ENCODE measurements at regions not wholly inside any gene's neighbourhood (a gene's known extent, or its start where the extent isn't known, plus 50 kb on each side); places are given as distances from the start of the nearest gene placed in this dataset.
A peak's percentile ranks its signal among the peaks of the same experiment; 100 is the strongest.

DNA sequence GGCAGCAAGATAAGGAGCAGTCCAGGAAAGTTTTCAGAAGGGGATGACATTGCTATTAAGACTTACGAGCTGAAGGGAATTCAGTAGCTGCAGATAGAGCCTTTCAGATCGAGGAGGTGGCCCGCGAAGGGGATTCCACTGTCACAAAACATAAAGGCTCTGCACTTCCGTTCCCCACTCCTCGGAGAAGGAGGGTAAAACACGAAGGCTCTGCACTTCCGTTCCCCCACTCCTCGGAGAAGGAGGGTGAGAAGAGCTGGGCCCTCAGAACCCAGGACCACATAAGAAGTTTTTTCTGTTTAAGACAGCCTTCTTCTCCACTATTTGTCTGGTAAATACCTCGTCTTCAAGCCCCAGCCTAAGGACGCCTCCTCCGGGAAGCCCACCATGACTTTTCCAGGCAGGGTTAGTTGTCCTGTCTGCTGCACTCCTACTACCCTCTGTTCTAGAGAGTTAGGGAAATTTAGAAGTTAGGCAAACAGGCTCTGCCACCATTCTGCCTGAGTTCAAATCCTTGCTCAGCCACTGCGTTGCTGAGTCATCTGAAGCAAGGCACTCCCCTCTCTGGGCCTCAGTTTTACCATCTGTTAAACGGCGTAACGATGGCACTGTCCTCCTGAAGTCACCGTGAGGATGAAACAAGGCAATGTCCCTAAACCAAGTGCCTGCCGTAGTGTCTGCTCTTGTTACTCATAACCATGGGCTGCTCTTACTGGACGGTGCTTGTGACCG lies 134.1 kb upstream of the HES1 start:
- Histone ChIP-seq H3K4me3 (no peak overlapping the region), H3K27me3 (no peaks in the 10 kb centered on the region), H3K9me3 (no peaks in the 10 kb centered on the region), H3K4me1 (peaks cover 0 to 6% of the 10 kb centered on the region in 2 donors), H3K27ac (peak overlapping the region in 1 of 2 donors; percentile 81), H3K36me3 (no peaks in the 10 kb centered on the region)
- no peak for TF ChIP-seq POLR2AphosphoS5 (IDR thresholded peaks at IDR 0.05)
- TF ChIP-seq, protein P1, sequence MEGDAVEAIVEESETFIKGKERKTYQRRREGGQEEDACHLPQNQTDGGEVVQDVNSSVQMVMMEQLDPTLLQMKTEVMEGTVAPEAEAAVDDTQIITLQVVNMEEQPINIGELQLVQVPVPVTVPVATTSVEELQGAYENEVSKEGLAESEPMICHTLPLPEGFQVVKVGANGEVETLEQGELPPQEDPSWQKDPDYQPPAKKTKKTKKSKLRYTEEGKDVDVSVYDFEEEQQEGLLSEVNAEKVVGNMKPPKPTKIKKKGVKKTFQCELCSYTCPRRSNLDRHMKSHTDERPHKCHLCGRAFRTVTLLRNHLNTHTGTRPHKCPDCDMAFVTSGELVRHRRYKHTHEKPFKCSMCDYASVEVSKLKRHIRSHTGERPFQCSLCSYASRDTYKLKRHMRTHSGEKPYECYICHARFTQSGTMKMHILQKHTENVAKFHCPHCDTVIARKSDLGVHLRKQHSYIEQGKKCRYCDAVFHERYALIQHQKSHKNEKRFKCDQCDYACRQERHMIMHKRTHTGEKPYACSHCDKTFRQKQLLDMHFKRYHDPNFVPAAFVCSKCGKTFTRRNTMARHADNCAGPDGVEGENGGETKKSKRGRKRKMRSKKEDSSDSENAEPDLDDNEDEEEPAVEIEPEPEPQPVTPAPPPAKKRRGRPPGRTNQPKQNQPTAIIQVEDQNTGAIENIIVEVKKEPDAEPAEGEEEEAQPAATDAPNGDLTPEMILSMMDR (IDR thresholded peaks at IDR 0.05) = no peak
- intact Hi-C loops (cut with DNase I; ENCODE audit: low total_unique reads) = no loop called here
- DNase-seq (ENCODE audit: low spot score in 2 of 2) = no peak

DNA sequence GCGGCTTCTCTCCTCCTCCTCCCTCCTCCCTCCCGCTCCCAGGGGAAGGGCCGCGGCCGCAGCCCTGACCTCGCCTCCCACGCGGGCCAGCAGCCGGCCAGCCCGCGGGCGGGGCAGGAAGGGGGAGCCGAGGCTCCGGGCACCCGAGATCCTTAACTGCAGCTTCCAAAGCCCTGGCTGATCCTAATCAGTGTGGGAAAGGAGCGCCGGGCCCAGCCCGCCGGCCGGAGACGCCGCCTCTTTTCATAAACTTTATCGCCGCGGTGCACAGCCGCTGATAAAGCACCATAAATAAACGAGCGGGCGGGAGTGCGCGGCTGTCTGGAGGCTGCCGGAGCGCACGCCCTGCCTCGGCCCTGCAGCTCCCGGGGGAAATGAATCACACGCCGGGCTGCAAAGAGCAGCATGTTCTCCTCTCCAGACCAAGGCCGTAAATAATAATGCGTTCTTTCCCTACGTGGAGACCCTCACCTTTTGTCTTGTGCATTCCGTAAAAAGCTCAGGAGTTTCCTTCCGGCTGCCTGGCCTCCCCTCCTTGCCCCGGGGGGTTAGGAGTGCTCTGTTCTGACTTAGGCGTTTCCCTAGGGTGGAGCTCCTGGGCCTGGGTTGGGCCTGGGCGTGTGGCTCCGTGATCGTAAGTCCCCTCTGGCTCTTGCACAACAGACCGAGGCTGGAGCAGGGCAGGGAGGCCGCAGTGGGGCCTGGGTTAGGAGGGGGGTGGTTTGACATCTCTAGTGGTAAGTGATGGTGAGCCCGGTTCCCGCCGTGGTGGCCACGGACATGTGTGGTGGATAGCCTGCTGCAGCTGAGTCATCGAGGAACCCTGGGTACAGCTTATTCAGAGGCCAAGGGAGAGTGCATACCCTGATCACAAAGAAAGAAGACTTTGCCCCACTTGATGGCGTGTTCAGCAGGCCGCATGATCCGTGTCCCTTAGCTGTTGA lies 132.6 kb upstream of the HES1 start:
- DNase-seq (ENCODE audit: low spot score in 2 of 2) = peak; percentile 62 to 74
- peaks cover 0 to 6% of the 10 kb centered on the region in 2 donors for H3K4me1 ChIP-seq
- H3K9me3 ChIP-seq = no peaks in the 10 kb centered on the region
- H3K27me3 ChIP-seq = no peaks in the 10 kb centered on the region
- H3K27ac ChIP-seq = peak overlapping the region; percentile 81 to 87
- H3K36me3 ChIP-seq = no peaks in the 10 kb centered on the region
- peak overlapping the region; percentile 28 to 65 (median 51) for H3K4me3 ChIP-seq
- intact Hi-C loops (cut with DNase I; ENCODE audit: low total_unique reads) = no loop called here
- TF ChIP-seq POLR2AphosphoS5 (IDR thresholded peaks at IDR 0.05) = peak; percentile 28 to 87 (median 74)
- TF ChIP-seq, protein P1 (IDR thresholded peaks at IDR 0.05) = no peak

DNA sequence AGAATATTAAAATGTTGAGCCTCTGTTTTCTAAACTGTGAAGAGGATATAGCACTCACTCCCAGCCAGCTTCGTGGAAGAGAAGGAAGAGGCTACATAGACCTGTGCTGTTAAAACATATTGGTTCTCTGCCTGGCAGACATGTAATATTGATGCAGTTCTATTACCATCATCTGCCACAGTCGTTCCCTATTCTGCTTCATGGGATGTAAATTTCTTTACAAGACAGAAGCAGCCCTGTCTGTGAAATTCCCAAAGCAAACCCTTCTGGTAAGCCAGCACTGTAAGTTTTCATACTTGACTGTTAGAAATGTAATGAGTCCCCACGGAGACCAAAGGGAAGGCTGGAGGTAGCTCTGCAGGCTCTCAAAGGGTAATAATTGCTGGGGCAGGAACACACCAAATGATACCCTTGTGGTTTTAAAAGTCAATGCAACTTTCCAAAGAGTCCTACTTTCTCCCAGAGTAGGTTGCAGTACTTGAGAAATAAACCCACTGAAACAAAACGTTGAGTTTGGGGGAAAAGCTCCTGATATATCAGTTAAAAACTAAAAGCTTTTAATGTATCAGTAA lies 129.9 kb upstream of the HES1 start:
- Histone ChIP-seq H3K4me1 (peaks cover 0 to 6% of the 10 kb centered on the region in 2 donors), H3K9me3 (no peaks in the 10 kb centered on the region), H3K27ac (peak overlapping the region in 1 of 2 donors; percentile 36), H3K27me3 (no peaks in the 10 kb centered on the region), H3K4me3 (no peak overlapping the region), H3K36me3 (no peaks in the 10 kb centered on the region)
- intact Hi-C loops (cut with DNase I; ENCODE audit: low total_unique reads) = no loop called here
- TF ChIP-seq POLR2AphosphoS5 (IDR thresholded peaks at IDR 0.05) = no peak
- TF ChIP-seq POLR2A (IDR thresholded peaks at IDR 0.05) = no peak
- TF ChIP-seq, protein P1 (IDR thresholded peaks at IDR 0.05) = no peak
- no peak for DNase-seq (ENCODE audit: low spot score in 2 of 2)

DNA sequence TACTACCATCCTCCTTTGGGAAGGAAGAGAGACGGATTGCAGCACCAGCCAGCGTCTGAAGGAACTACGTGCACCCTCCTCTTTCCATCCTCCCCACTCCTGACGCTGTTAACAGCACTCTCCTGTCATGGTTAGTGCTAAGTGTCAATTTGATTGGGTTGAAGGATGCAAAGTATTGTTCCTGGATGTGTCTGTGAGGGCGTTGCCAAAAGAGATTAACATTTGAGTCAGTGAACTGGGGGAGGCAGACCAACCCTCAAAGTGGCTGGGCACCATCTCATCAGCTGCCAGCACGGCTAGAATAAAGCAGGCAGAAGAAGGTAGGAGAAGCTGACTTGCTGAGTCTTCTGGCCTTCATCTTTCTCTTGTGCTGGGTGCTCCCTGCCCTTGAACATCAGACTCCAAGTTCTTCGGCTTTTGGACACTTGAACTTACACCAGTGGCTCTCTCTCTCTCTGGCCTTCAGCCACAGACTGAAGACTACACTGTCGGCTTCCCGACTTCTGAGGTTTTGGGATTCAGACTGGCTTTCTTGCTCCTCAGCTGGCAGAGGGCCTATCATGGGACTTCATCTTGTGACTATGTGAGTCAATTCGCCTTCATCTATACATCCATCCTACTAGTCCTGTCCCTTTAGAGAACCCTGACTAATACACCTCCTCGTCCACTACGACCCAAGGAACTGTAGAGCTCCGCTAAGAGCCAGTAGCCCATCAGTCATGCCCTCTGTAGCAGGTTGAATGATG lies 128.2 kb upstream of the HES1 start:
- H3K4me3 ChIP-seq = no peak overlapping the region
- TF ChIP-seq POLR2A (IDR thresholded peaks at IDR 0.05) = no peak
- TF ChIP-seq POLR2AphosphoS5 (IDR thresholded peaks at IDR 0.05) = no peak
- TF ChIP-seq, protein P1 (IDR thresholded peaks at IDR 0.05) = no peak
- H3K27me3 ChIP-seq = no peaks in the 10 kb centered on the region
- no peaks in the 10 kb centered on the region for H3K36me3 ChIP-seq
- H3K4me1 ChIP-seq = peaks cover 0 to 6% of the 10 kb centered on the region in 2 donors
- intact Hi-C loops (cut with DNase I; ENCODE audit: low total_unique reads) = no loop called here
- no peaks in the 10 kb centered on the region for H3K9me3 ChIP-seq
- DNase-seq (ENCODE audit: low spot score in 2 of 2) = no peak
- no peak overlapping the region for H3K27ac ChIP-seq
